ENCODE measurements at regions not wholly inside any gene's neighbourhood (a gene's known extent, or its start where the extent isn't known, plus 50 kb on each side); places are given as distances from the start of the nearest gene placed in this dataset.

- Histone ChIP-seq H3K36me3 (no peaks in the 10 kb centered on the region), H3K27me3 (ENCODE audit: low read depth) (no peaks in the 10 kb centered on the region), H3K4me1 (peaks cover 13% of the 10 kb centered on the region), H3K9me3 (no peaks in the 10 kb centered on the region), H3K4me3 (no peak overlapping the region), H3K27ac (no peak overlapping the region)
- ATAC-seq (no peak), DNase-seq (no peak)
- intact Hi-C loops (cut with DNase I): no loop called here
- no peak for TF ChIP-seq CTCF (IDR thresholded peaks at IDR 0.05)
Measured at GRCh38 chr3:115359536-115359935, 212.4 kb upstream of the ZBTB20 start.

GRCh38 chr3:115361806-115362205, 214.7 kb upstream of the ZBTB20 start:
- no peaks in the 10 kb centered on the region for H3K36me3 ChIP-seq
- ATAC-seq (no peak), DNase-seq (no peak)
- no peak for TF ChIP-seq CTCF (IDR thresholded peaks at IDR 0.05)
- H3K9me3 ChIP-seq: no peaks in the 10 kb centered on the region
- H3K27ac ChIP-seq: no peak overlapping the region
- no peak overlapping the region for H3K4me3 ChIP-seq
- H3K27me3 ChIP-seq (ENCODE audit: low read depth): no peaks in the 10 kb centered on the region
- H3K4me1 ChIP-seq: peaks cover 13% of the 10 kb centered on the region
- intact Hi-C loops (cut with DNase I): no loop called here

- ATAC-seq (no peak), DNase-seq (no peak)
- TF ChIP-seq CTCF (IDR thresholded peaks at IDR 0.05): no peak
- Histone ChIP-seq H3K36me3 (no peaks in the 10 kb centered on the region), H3K27ac (no peak overlapping the region), H3K27me3 (ENCODE audit: low read depth) (no peaks in the 10 kb centered on the region), H3K4me1 (peaks cover 13% of the 10 kb centered on the region), H3K4me3 (no peak overlapping the region), H3K9me3 (no peaks in the 10 kb centered on the region)
- intact Hi-C loops (cut with DNase I): no loop called here
Measured at GRCh38 chr3:115363071-115363470, 216.0 kb upstream of the ZBTB20 start.

GRCh38 chr3:115369021-115369420, 221.9 kb upstream of the ZBTB20 start:
- H3K36me3 ChIP-seq: no peaks in the 10 kb centered on the region
- no peak overlapping the region for H3K27ac ChIP-seq
- ATAC-seq (no peak), DNase-seq (no peak)
- intact Hi-C loops (cut with DNase I): no loop called here
- no peaks in the 10 kb centered on the region for H3K4me1 ChIP-seq
- no peak for TF ChIP-seq CTCF (IDR thresholded peaks at IDR 0.05)
- no peaks in the 10 kb centered on the region for H3K9me3 ChIP-seq
- no peaks in the 10 kb centered on the region for H3K27me3 ChIP-seq (ENCODE audit: low read depth)
- H3K4me3 ChIP-seq: no peak overlapping the region

- no peak for ATAC-seq
- intact Hi-C loops (cut with DNase I): no loop called here
- TF ChIP-seq CTCF (IDR thresholded peaks at IDR 0.05): no peak
Measured at GRCh38 chr3:115375362-115375761, 228.3 kb upstream of the ZBTB20 start.

More at GRCh38 chr3:115375362-115375761, 228.3 kb upstream of the ZBTB20 start:
- Histone ChIP-seq H3K4me1 (no peaks in the 10 kb centered on the region), H3K4me3 (no peak overlapping the region), H3K9me3 (no peaks in the 10 kb centered on the region), H3K27ac (no peak overlapping the region), H3K27me3 (ENCODE audit: low read depth) (no peaks in the 10 kb centered on the region), H3K36me3 (no peaks in the 10 kb centered on the region)
- DNase-seq: no peak

All from lower lobe of right lung (tissue), 2 donors.